ENCODE measurements at regions not wholly inside any gene's neighbourhood (a gene's known extent, or its start where the extent isn't known, plus 50 kb on each side); places are given as distances from the start of the nearest gene placed in this dataset.

- no peak for DNase-seq (ENCODE audit: low spot score)
- no peak overlapping the region for H3K27ac ChIP-seq
- H3K4me1 ChIP-seq, result peaks cover 0 to 7% of the 10 kb centered on the region in 2 donors
- H3K4me3 ChIP-seq, result peak overlapping the region in 1 of 2 donors; percentile 15
- H3K36me3 ChIP-seq, result no peaks in the 10 kb centered on the region
- H3K27me3 ChIP-seq, result no peaks in the 10 kb centered on the region
- peaks cover 0 to 14% of the 10 kb centered on the region in 2 donors for H3K9me3 ChIP-seq
- peak in 1 of 2 donors; percentile 55 for TF ChIP-seq CTCF (IDR thresholded peaks at IDR 0.05)
Observed at GRCh38 chr11:13183094-13183825, 94.3 kb upstream of the BMAL1 start.

GRCh38 chr11:13183826-13184196, 93.8 kb upstream of the BMAL1 start:
- peaks cover 0 to 17% of the 10 kb centered on the region in 2 donors for H3K9me3 ChIP-seq
- no peak overlapping the region for H3K4me3 ChIP-seq
- DNase-seq (ENCODE audit: low spot score), result no peak
- peaks cover 0 to 7% of the 10 kb centered on the region in 2 donors for H3K4me1 ChIP-seq
- no peak overlapping the region for H3K27ac ChIP-seq
- no peak for TF ChIP-seq CTCF (IDR thresholded peaks at IDR 0.05)
- H3K27me3 ChIP-seq, result no peaks in the 10 kb centered on the region
- no peaks in the 10 kb centered on the region for H3K36me3 ChIP-seq

- TF ChIP-seq CTCF (IDR thresholded peaks at IDR 0.05), result no peak
- H3K36me3 ChIP-seq, result no peaks in the 10 kb centered on the region
- peaks cover 0 to 17% of the 10 kb centered on the region in 2 donors for H3K9me3 ChIP-seq
- no peak overlapping the region for H3K27ac ChIP-seq
- H3K4me3 ChIP-seq, result no peak overlapping the region
- H3K4me1 ChIP-seq, result peaks cover 0 to 7% of the 10 kb centered on the region in 2 donors
- no peak for DNase-seq (ENCODE audit: low spot score)
- H3K27me3 ChIP-seq, result no peaks in the 10 kb centered on the region
Observed at GRCh38 chr11:13184295-13184794, 93.2 kb upstream of the BMAL1 start.

GRCh38 chr11:13188179-13188578, 89.4 kb upstream of the BMAL1 start:
- Histone ChIP-seq H3K4me3 (no peak overlapping the region), H3K4me1 (peaks cover 0 to 4% of the 10 kb centered on the region in 2 donors), H3K9me3 (peaks cover 0 to 17% of the 10 kb centered on the region in 2 donors), H3K27ac (no peak overlapping the region), H3K27me3 (no peaks in the 10 kb centered on the region), H3K36me3 (no peaks in the 10 kb centered on the region)
- no peak for TF ChIP-seq CTCF (IDR thresholded peaks at IDR 0.05)
- no peak for DNase-seq (ENCODE audit: low spot score)

GRCh38 chr11:13189561-13190426, 87.8 kb upstream of the BMAL1 start:
- H3K36me3 ChIP-seq, result no peaks in the 10 kb centered on the region
- TF ChIP-seq CTCF (IDR thresholded peaks at IDR 0.05), result no peak

More at GRCh38 chr11:13189561-13190426, 87.8 kb upstream of the BMAL1 start:
- Histone ChIP-seq H3K27me3 (no peaks in the 10 kb centered on the region), H3K27ac (no peak overlapping the region), H3K4me3 (no peak overlapping the region), H3K9me3 (peaks cover 0 to 17% of the 10 kb centered on the region in 2 donors), H3K4me1 (no peaks in the 10 kb centered on the region)
- DNase-seq (ENCODE audit: low spot score), result no peak
